ENCODE measurements at regions not wholly inside any gene's neighbourhood (a gene's known extent, or its start where the extent isn't known, plus 50 kb on each side); places are given as distances from the start of the nearest gene placed in this dataset.

- no peak for TF ChIP-seq ZBTB4 (CRISPR knock-in tag; IDR thresholded peaks at IDR 0.05)
- no peak for TF ChIP-seq CHD2 (IDR thresholded peaks at IDR 0.05; ENCODE audit: borderline replicate concordance, low read depth, low read length)
- no peak for TF ChIP-seq FOXM1 (IDR thresholded peaks at IDR 0.05; ENCODE audit: low read depth, low read length)
- no peak for TF ChIP-seq NFXL1 (IDR thresholded peaks at IDR 0.05; ENCODE audit: borderline replicate concordance)
- no peak for TF ChIP-seq ZZZ3 (IDR thresholded peaks at IDR 0.05; ENCODE audit: control insufficient read depth, insufficient read length, low read depth)
Measured at GRCh38 chr5:15010936-15011335, 139.4 kb upstream of the ANKH start (continued).

GRCh38 chr5:15009420-15009819 is 137.8 kb upstream of the ANKH start:
- Histone ChIP-seq H3K79me2 (ENCODE audit: control insufficient read depth, insufficient read depth, low read length) (no peaks in the 10 kb centered on the region), H3K4me3 (no peak overlapping the region), H3K9ac (ENCODE audit: control insufficient read depth, insufficient read depth, low read length) (no peak overlapping the region), H3K27ac (ENCODE audit: control insufficient read depth, insufficient read depth) (no peak overlapping the region), H3K4me2 (ENCODE audit: control insufficient read depth, insufficient read depth) (no peak overlapping the region), H3K27me3 (replicated peaks in 1 of 2; ENCODE audit: control insufficient read depth in 2 of 2, insufficient read depth in 2 of 2, low read length in 1 of 2) (no peaks in the 10 kb centered on the region), H3K9me3 (replicated peaks; ENCODE audit: control insufficient read depth, insufficient read depth, low read length) (no peaks in the 10 kb centered on the region), H2AFZ (ENCODE audit: control insufficient read depth, low read depth, low read length) (no peak overlapping the region), H3K4me1 (ENCODE audit: control insufficient read depth, insufficient read depth, low read length) (no peaks in the 10 kb centered on the region), H3K36me3 (ENCODE audit: control insufficient read depth in 2 of 2, insufficient read depth in 2 of 2, low read length in 1 of 2) (no peaks in the 10 kb centered on the region), H4K20me1 (ENCODE audit: control insufficient read depth, insufficient read depth) (no peaks in the 10 kb centered on the region)
- BruUV-seq (replicated peaks), result no TSS peak
- 32% methylated on average over 3 of the region's 3 CpGs for WGBS (ENCODE audit: insufficient coverage, insufficient replicate concordance, low lambda C conversion rate, missing lambda C conversion rate)
- FAIRE-seq (no peak), DNase-seq (ENCODE audit: low read depth, low spot score) (no peak), ATAC-seq (no peak)
- ChIA-PET SMC1A (ENCODE audit: uncharacterized antibody, unreplicated experiment) (interaction anchor here (1.5 to 2.3 kb wide), 2 partner anchors 282 to 325 kb away, joined by 4 to 10 read pairs; no protein-coding TSS in a partner anchor), RAD21 (ENCODE audit: unreplicated experiment) (interaction anchor here (1.0 kb wide), 1 partner anchor 282 kb away, joined by 3 read pairs; no protein-coding TSS in a partner anchor), CTCF (interaction anchor here (0.7 to 3.4 kb wide), 3 partner anchors 52 to 288 kb away, joined by 3 to 24 read pairs (median 4); no protein-coding TSS in a partner anchor), POLR2A (no interaction called here)
- TF ChIP-seq CEBPB (IDR thresholded peaks at IDR 0.05; ENCODE audit: borderline replicate concordance in 1 of 2, low read depth in 2 of 2, low read length in 2 of 2) (no peak), BCL11A (IDR thresholded peaks at IDR 0.05; ENCODE audit: low read depth, low read length) (no peak), HDAC2 (IDR thresholded peaks at IDR 0.05) (no peak), MEF2A (IDR thresholded peaks at IDR 0.05; ENCODE audit: insufficient read depth, low read depth, low read length) (no peak), CREM (IDR thresholded peaks at IDR 0.05; ENCODE audit: low read depth) (no peak), NFYB (IDR thresholded peaks at IDR 0.05; ENCODE audit: insufficient read depth, low read depth, low read length) (no peak), REST (IDR thresholded peaks at IDR 0.05; ENCODE audit: low read depth, low read length) (no peak), ZNF384 (IDR thresholded peaks at IDR 0.05; ENCODE audit: borderline replicate concordance, low read depth, low read length) (no peak)
- in situ Hi-C loops (cut with MboI) (loop anchor here (25.0 kb wide), 1 partner anchor 647 kb away; no protein-coding TSS in a partner anchor), intact Hi-C loops (cut with micrococcal nuclease; ENCODE audit: unreplicated experiment) (no loop called here)
